ENCODE measurements at regions not wholly inside any gene's neighbourhood (a gene's known extent, or its start where the extent isn't known, plus 50 kb on each side); places are given as distances from the start of the nearest gene placed in this dataset.

DNA sequence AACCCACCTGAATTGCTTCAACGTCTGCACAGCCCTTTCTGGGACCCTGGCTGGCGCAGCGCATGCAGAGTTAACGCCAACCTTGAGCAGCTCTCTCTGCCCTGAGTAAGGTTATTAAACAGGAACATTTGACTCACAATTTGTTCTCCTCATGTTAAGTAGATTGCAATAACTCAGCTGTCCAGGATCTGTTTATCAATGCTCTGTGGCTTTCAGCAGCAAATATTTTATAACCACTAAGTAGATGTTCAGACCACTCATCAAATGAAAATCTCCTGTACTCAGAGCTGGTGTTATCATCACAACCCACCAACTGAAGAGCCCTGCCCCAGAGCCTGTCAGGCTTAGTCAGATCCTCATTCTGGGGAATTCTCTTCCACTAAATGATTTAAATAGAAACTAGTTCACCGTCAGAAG lies 403.0 kb downstream of the ZNF608 start:
- TF ChIP-seq SIN3A (IDR thresholded peaks at IDR 0.05; ENCODE audit: borderline replicate concordance, insufficient read depth, low read length): no peak
- TF ChIP-seq POLR2AphosphoS5 (IDR thresholded peaks at IDR 0.05; ENCODE audit: low read depth, low read length): no peak

DNA sequence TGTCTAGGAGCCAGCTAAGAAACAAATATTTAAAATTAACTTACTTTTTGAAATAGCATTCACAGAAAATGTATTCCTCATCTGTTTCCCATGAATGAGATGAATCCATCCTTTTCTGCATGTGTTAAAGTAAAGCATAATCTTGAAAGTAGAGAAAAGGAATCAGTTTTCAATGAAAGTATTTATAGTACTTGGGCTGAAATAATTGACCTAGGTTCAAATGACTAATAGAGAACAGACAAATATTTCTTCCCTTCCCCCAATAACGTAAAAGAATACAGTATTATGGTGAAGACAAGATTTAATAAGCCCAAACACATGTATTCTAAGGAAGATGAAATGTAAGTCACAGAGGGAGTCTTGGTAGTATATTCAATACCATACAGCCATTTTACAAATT lies 403.5 kb downstream of the ZNF608 start:
- no peak for TF ChIP-seq FOXP2 (optimal IDR thresholded peaks at IDR 0.05; ENCODE audit: borderline replicate concordance, extremely low read depth, extremely low read length, insufficient read depth)
- TF ChIP-seq, protein P1, sequence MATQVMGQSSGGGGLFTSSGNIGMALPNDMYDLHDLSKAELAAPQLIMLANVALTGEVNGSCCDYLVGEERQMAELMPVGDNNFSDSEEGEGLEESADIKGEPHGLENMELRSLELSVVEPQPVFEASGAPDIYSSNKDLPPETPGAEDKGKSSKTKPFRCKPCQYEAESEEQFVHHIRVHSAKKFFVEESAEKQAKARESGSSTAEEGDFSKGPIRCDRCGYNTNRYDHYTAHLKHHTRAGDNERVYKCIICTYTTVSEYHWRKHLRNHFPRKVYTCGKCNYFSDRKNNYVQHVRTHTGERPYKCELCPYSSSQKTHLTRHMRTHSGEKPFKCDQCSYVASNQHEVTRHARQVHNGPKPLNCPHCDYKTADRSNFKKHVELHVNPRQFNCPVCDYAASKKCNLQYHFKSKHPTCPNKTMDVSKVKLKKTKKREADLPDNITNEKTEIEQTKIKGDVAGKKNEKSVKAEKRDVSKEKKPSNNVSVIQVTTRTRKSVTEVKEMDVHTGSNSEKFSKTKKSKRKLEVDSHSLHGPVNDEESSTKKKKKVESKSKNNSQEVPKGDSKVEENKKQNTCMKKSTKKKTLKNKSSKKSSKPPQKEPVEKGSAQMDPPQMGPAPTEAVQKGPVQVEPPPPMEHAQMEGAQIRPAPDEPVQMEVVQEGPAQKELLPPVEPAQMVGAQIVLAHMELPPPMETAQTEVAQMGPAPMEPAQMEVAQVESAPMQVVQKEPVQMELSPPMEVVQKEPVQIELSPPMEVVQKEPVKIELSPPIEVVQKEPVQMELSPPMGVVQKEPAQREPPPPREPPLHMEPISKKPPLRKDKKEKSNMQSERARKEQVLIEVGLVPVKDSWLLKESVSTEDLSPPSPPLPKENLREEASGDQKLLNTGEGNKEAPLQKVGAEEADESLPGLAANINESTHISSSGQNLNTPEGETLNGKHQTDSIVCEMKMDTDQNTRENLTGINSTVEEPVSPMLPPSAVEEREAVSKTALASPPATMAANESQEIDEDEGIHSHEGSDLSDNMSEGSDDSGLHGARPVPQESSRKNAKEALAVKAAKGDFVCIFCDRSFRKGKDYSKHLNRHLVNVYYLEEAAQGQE (IDR thresholded peaks at IDR 0.05; ENCODE audit: insufficient read depth in 1 of 2, low read depth in 2 of 2, low read length in 2 of 2): no peak
- TF ChIP-seq POLR2AphosphoS5 (IDR thresholded peaks at IDR 0.05; ENCODE audit: low read depth, low read length): no peak

DNA sequence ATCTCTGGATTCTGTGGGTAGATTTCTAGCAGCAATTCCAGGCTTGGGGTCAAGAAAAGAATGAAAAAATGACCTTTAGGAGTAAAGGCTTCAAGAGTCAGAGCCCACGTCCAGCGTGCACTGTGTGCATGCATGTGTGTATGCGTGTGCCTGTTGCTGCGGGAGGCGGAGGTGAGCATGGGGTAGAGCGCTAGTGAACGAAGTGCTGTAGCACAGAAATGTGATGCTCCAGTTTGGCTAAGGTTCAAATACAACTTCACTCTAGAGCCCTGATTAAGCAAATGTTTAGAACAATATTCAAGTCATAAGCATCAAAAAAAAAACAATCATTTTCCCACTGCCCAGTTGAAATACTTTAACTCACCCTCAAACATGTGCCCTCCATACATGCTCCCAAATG lies 403.9 kb downstream of the ZNF608 start:
- TF ChIP-seq POLR2AphosphoS5 (IDR thresholded peaks at IDR 0.05; ENCODE audit: low read depth, low read length): no peak
- TF ChIP-seq, protein P1 (IDR thresholded peaks at IDR 0.05; ENCODE audit: insufficient read depth in 1 of 2, low read depth in 2 of 2, low read length in 2 of 2): no peak
- TF ChIP-seq SIN3A (IDR thresholded peaks at IDR 0.05; ENCODE audit: borderline replicate concordance, insufficient read depth, low read length): no peak
- no peak for TF ChIP-seq FOXP2 (optimal IDR thresholded peaks at IDR 0.05; ENCODE audit: borderline replicate concordance, extremely low read depth, extremely low read length, insufficient read depth)

DNA sequence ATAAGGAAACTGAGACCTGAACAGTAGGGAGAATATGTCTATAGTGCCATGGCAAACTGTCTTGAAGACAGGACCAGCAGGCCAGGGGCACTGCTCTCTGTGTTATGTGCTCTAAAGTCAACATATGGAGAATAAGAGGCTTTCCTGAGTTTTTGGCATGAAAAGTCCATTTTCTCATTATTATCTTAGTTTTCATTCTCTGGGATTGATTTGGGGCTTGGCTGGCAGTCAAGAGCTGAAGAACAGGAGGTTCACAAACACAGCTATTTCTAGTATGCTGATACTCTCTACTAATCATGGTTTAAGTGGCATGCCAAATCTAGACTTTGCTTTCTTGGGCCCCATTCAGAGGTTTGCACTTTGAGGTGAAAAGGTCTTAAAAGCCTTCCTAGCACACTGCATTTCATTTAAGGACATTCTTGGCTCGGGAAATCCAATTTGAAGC lies 404.4 kb downstream of the ZNF608 start:
- TF ChIP-seq FOXP2 (optimal IDR thresholded peaks at IDR 0.05; ENCODE audit: borderline replicate concordance, extremely low read depth, extremely low read length, insufficient read depth) (no peak), TAF1 (IDR thresholded peaks at IDR 0.05; ENCODE audit: borderline replicate concordance, insufficient read depth, low read length) (no peak), SIN3A (IDR thresholded peaks at IDR 0.05; ENCODE audit: borderline replicate concordance, insufficient read depth, low read length) (no peak), POLR2AphosphoS5 (IDR thresholded peaks at IDR 0.05; ENCODE audit: low read depth, low read length) (no peak)
- TF ChIP-seq, protein P1 (IDR thresholded peaks at IDR 0.05; ENCODE audit: insufficient read depth in 1 of 2, low read depth in 2 of 2, low read length in 2 of 2): no peak

DNA sequence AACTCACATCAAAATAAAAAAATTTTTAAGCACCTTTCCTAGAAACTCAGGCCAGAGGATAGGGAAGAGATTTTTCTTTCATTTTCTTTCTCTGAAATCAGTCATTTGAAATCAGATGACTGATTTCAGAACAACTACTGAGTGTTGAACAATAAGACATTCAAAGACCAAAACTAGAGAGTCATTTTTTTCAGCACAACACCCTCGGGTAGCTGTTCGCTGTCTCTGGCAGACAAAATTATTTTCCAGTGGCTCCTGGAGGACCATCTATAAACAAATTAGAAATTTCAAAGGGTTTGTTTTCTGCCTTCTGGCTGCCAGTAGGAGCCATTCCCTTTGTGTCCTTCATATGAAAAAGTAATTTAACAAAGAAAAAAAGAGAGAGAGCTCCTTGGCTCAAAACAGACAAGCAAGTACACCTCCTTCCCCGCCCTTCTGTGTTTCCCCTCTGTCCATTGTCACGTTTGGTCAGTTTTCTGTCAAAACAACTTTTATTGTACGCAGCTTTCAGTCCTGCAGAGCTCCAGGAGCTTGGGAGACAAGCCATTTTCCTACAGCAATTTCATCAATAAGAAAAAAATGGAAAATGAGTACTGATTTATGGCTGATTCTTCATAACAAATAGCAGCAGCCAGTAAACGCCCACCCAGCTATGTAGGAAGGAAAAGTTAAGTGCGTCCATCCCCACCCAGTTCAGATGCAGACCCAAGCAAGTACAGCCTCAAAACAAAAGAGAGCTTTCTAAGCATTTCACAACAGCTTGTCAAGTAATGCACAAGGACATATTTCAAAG lies 405.2 kb downstream of the ZNF608 start:
- TF ChIP-seq SIN3A (IDR thresholded peaks at IDR 0.05; ENCODE audit: borderline replicate concordance, insufficient read depth, low read length): no peak
- no peak for TF ChIP-seq POLR2AphosphoS5 (IDR thresholded peaks at IDR 0.05; ENCODE audit: low read depth, low read length)
- TF ChIP-seq, protein P1 (IDR thresholded peaks at IDR 0.05; ENCODE audit: insufficient read depth in 1 of 2, low read depth in 2 of 2, low read length in 2 of 2): no peak
- no peak for TF ChIP-seq FOXP2 (optimal IDR thresholded peaks at IDR 0.05; ENCODE audit: borderline replicate concordance, extremely low read depth, extremely low read length, insufficient read depth)
- no peak for TF ChIP-seq TAF1 (IDR thresholded peaks at IDR 0.05; ENCODE audit: borderline replicate concordance, insufficient read depth, low read length)
